Activated T-cell treated with anti-CD3 and anti-CD28 coated beads for 4 hours (primary cell): ENCODE measurements at regions not wholly inside any gene's neighbourhood (a gene's known extent, or its start where the extent isn't known, plus 50 kb on each side); places are given as distances from the start of the nearest gene placed in this dataset.
"Not testable (repeated sequence)": the region's sequence is repeated elsewhere in the genome, so short reads cannot be mapped to it uniquely, and the experiment has no call there.

Experiments
- DNase-seq: peaks from one replicate; pipeline ENCODE4 v3.0.0-alpha.2; 2020

GRCh38 chr7:142460402-142461117, 202.7 kb upstream of the PRSS58 start:
- DNase-seq = no peak

DNA sequence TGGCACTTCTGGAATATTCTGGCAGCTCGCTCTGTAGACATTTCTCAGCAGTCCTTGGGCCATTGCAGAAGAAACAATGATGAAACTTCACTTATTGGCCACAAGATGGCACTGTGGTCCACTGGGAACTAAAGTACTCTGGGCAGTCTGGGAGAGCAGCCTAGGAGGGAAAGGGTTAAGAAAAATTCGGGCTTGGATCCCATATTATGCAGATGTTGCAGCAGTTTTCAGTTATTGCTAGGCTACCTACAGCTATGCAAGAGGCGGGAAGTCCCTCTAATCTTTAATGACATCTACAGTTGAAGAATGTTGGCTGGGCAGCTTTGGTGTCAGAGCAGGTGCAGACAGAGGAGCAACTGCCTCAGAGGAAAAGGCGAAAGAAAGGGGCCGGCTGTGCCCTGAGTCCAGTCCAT, 201.7 kb upstream of the PRSS58 start:
- no peak for DNase-seq

- no peak for DNase-seq
Measured at GRCh38 chr7:142457146-142457703, 199.4 kb upstream of the PRSS58 start.

GRCh38 chr7:142455392-142455791, 197.5 kb upstream of the PRSS58 start:
- DNase-seq = no peak

DNA sequence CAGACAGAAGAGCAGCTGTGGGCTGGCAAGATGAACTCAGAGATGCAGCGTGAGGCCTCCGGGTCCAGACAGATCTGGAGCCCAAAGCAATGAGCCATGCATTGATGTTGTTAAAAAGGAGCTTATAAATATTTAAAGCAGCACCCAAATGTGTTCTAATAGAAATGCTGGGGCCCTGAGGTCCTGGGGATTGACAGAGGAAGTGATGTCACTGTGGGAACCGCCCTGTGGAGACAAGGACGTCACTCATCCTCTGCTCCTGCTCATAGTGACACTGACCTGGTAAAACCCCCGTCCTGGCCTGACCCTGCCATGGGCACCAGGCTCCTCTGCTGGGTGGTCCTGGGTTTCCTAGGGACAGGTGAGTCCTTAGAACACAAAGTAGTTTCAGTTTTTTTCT, 197.0 kb upstream of the PRSS58 start:
- DNase-seq = no peak

DNA sequence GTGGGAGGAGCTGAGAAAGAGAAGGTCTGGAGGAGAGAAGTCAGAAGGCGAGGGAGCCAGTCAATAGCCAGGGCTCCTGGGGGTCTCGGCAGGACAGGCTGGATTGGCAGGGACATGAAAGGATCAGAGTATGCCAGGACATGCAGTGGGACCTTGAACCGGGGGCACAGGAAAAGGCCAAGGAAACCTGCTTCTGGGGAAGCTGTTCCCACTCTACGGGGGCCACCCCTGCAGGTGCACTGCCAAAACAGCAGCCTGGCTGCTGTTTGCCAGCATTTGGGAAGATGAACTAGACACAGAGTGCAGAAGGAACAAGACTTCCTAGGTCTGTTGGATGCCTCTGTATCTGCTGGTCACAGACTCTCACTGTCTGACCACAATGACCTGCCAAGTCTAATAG, 194.9 kb upstream of the PRSS58 start:
- DNase-seq = no peak

GRCh38 chr7:142451817-142452216, 194.0 kb upstream of the PRSS58 start:
- no peak for DNase-seq

DNA sequence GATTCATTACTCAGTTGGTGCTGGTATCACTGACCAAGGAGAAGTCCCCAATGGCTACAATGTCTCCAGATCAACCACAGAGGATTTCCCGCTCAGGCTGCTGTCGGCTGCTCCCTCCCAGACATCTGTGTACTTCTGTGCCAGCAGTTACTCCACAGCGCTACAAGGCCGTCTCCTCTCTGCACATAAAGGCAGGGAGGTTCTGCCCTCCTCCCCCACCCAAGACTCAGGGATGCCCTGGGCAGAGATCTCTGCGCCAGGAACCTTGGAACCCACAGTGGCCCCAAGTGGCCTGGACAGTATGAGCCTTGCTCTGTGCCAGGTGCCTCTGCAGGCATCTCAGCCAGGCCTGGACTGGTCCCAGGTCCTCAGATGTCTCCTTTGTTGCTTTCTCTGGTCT, 193.4 kb upstream of the PRSS58 start:
- no peak for DNase-seq

DNA sequence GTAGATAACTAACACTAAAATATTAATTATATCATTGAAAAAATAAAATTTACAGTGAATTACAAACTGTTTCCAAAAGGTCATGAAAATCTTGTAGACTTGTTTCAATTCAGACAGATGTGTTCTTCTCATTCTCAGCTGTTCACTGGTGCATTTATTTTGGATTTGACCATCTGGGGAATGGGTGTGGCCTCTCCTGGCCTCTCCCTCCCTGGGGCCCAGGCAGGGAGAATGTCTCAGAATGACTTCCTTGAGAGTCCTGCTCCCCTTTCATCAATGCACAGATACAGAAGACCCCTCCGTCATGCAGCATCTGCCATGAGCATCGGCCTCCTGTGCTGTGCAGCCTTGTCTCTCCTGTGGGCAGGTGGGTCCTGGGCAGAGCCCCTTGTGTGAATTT, 192.8 kb upstream of the PRSS58 start:
- no peak for DNase-seq

- no peak for DNase-seq
Measured at GRCh38 chr7:142450206-142450605, 192.3 kb upstream of the PRSS58 start.

DNA sequence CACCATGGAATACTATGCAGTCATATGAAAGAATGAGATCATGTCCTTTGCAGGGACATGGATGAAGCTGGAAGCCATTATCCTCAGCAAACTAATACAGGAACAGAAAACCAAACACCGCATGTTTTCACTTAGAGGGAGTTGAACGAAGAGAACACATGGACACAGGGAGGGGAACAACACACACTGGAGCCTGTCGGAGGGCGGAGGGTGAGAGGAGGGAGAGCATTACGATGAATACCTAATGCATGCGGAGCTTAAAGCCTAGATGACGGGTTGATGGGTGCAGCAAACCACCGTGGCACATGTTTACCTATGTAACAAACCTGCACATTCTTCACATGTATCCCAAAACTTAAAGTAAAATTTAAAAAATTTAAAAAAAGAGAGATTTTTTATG, 191.0 kb upstream of the PRSS58 start:
- not testable (repeated sequence) for DNase-seq

DNA sequence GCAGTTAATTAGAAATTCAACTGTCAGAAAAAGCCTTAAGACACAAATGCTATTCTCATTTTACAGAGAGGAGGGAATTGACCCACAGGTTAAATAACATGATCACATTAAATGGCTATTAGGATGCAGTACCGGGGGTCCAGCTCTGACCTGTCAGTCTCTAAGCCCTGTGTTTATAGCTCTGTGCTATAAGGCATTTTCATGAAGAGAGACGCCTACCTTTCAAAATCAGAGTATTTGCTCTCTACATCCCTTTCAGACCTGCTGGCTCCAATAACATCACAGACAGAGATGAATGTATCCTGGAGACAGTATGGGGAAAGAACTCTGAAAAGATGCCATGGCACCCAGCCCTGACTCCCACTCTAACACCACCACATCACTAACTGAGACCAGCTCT, 189.9 kb upstream of the PRSS58 start:
- DNase-seq = no peak

GRCh38 chr7:142445019-142445686, 187.3 kb upstream of the PRSS58 start:
- DNase-seq = peak; percentile 13

DNA sequence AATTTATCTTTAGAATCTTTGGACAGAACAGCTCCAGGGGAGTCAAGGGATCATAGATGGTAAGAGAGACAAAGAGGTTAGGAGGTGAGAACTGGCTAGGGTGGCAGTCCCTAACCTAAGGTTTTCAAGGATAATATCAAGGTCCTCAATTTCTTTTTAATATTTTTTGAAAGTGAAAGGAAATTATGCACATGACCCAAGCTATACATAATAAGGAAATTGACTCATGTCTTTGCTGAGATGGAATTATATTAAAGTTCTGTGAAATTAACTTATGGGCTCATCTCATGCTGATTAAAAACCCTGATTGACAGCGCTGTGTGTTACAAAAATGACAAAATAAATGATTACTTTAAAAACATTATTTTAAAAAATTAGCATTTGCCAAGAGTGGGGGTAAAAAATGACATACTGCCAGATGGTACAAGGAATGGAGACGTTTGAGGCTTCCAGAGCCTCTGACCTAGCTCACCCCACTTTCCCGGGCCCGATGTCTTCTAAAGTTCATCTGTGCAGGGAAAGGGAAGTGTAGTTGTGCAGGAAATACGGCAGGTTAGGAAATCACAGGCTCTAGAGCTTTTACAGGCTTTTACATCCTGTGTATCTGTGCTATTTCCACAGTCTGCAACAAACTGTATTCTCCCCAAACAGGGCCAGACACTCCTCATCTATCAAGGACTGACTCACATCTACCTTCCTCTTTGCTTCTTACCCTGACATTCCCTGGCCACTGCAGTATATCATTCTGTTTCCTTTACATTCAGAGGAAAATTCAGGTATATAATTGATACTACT, 185.6 kb upstream of the PRSS58 start:
- no peak for DNase-seq

GRCh38 chr7:142442396-142442795, 184.5 kb upstream of the PRSS58 start:
- DNase-seq = no peak

GRCh38 chr7:142440906-142441411, 183.1 kb upstream of the PRSS58 start:
- no peak for DNase-seq

- no peak for DNase-seq
Measured at GRCh38 chr7:142440219-142440905, 182.5 kb upstream of the PRSS58 start.

GRCh38 chr7:142439739-142440138, 181.9 kb upstream of the PRSS58 start:
- no peak for DNase-seq

DNA sequence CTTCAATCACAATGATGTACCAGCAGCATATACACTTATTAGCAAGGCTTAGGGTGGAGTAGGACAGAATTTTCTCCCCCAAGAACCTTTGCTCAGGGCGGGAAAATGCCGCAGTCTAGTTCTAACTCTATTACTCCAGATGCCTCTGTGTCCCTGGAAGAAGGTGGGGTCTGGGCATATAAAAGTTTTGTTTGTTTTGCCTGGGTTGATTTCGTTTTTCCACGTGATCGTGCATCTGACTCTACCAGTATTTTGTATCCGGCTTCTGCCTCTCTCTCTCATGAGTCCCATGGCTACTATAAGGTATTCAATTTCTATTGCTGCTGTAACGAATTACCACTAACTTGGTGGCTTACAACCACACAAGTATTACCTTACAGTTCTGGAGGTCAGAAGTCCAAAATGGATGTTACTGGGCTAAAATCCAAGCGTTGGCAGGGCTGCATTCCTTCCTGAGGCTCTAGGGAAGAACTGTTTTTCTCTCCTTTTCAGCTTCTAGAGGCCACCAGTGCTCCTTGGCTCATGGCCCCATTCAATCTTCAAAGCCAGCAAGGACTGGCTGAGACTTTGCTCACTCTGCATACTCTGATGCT, 181.2 kb upstream of the PRSS58 start:
- no peak for DNase-seq

DNA sequence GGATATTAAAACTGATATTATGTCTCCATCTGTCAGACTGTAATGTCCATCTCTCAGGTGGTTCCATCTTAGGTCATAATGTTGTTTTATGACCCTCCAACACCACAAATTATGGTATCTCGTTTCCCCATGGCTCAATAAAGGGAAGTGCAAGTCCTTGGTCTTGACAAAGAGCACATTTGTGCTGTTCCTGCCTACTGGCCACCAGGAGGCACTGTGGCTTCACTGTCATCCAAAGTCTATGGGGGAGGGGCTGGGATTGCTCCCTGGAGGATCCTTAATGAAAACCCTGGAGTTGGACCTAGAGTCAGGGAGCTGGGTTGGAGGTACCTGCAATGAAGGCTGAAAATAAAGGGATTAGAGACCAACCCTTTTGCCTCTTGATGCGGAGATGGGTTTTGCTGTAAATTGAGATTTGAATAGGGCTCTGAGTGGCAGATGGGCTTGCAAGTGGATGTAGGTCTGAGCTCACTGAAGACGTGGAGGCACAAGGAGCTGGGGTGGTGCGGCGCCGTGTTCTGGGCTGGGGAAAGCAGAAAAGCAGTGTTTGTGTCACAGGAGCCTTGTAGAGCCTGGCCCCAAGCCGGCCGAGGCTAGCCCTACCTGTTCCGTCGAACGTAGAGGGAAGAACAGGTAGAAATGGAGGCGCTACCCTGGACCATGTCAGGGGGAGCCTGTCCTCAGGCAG, 180.5 kb upstream of the PRSS58 start:
- no peak for DNase-seq

DNA sequence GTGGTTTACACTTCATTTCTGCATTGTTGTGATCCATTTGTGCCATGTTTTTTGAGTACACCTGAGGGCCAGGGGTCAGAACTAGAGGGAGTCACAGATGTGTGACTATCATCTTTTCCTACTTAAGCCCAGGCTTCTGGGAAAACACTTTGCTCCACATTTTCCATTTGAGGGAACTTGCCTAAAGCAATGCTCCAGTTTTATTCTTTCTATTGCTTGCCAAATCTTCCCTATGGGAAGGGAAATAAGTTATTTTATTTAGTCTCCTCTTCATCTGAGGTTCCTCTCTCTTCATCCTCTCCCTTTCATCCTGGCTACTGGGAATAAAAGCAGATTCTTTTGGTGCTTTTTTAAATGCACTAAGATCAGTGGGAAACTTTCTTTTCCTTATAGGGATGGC, 179.9 kb upstream of the PRSS58 start:
- DNase-seq = no peak

DNA sequence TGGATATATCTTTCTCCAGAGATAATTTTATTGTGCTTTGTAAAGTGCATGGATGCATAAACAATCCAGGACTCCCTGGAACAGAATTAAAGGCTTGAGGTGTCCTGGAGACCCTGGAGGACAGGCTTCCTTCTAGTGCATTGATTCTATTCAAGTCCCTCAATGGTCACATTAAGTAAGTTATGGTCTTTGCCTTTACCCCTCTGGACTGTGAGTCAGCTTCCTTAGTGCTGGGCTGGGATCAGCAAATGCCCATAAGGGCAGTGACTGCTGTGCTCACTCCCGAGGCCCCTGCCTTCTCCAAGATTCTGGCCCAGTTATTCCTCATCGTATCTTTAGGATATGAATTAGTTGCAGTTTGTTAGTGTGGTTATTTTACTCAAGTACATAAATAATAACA, 178.7 kb upstream of the PRSS58 start:
- no peak for DNase-seq
